ENCODE measurements at regions not wholly inside any gene's neighbourhood (a gene's known extent, or its start where the extent isn't known, plus 50 kb on each side); places are given as distances from the start of the nearest gene placed in this dataset.

DNA sequence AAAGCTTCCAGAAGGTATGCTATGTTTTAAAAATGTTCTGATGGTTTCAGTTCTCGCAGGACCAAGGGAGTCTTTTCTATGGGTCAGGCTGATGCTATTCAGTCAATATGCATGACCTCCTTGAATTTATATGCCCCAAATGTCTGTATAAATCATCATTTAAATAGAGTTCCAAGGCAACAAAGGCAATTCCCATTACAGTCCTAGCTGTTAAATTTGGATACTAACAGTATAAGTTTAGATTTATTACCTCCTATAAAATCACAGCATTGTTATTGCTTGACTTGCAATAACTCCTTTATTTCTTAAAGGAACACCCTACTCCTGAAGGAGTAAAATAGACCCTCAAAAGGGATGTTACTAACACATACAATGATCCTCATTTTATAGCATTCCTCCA, 387.7 kb upstream of the CHD1 start:
- no peak for TF ChIP-seq EZH2 (IDR thresholded peaks at IDR 0.05; ENCODE audit: borderline replicate concordance, low read depth, low read length, severe bottlenecking)
- TF ChIP-seq, protein P1, sequence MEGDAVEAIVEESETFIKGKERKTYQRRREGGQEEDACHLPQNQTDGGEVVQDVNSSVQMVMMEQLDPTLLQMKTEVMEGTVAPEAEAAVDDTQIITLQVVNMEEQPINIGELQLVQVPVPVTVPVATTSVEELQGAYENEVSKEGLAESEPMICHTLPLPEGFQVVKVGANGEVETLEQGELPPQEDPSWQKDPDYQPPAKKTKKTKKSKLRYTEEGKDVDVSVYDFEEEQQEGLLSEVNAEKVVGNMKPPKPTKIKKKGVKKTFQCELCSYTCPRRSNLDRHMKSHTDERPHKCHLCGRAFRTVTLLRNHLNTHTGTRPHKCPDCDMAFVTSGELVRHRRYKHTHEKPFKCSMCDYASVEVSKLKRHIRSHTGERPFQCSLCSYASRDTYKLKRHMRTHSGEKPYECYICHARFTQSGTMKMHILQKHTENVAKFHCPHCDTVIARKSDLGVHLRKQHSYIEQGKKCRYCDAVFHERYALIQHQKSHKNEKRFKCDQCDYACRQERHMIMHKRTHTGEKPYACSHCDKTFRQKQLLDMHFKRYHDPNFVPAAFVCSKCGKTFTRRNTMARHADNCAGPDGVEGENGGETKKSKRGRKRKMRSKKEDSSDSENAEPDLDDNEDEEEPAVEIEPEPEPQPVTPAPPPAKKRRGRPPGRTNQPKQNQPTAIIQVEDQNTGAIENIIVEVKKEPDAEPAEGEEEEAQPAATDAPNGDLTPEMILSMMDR (IDR thresholded peaks at IDR 0.05; ENCODE audit: borderline replicate concordance, extremely low read depth, low read length, poor library complexity, severe bottlenecking): no peak
- ATAC-seq (ENCODE audit: insufficient read depth, low read depth) (no peak), DNase-seq (no peak)
- Histone ChIP-seq H3K27ac (ENCODE audit: low read length) (no peak overlapping the region), H3K9ac (ENCODE audit: low read depth, low read length) (no peak overlapping the region), H3K9me3 (ENCODE audit: insufficient read depth, low read length, severe bottlenecking) (no peaks in the 10 kb centered on the region), H4K20me1 (ENCODE audit: insufficient read depth, low read length) (no peaks in the 10 kb centered on the region), H3K4me3 (ENCODE audit: low read depth in 1 of 2, low read length in 2 of 2) (no peak overlapping the region), H3K79me2 (ENCODE audit: insufficient read depth, low read length) (no peaks in the 10 kb centered on the region), H3K4me1 (ENCODE audit: insufficient read depth, low read length) (no peaks in the 10 kb centered on the region), H2AFZ (ENCODE audit: low read depth, low read length) (no peak overlapping the region), H3K27me3 (ENCODE audit: insufficient read depth, low read length, poor library complexity) (no peaks in the 10 kb centered on the region), H3K4me2 (ENCODE audit: insufficient read depth, low read length) (no peak overlapping the region), H3K36me3 (ENCODE audit: insufficient read depth, low read length) (no peaks in the 10 kb centered on the region)

- H3K27me3 ChIP-seq (ENCODE audit: insufficient read depth, low read length, poor library complexity): no peaks in the 10 kb centered on the region
- no peak overlapping the region for H2AFZ ChIP-seq (ENCODE audit: low read depth, low read length)
- H3K4me3 ChIP-seq (ENCODE audit: low read depth in 1 of 2, low read length in 2 of 2): no peak overlapping the region
- no peaks in the 10 kb centered on the region for H4K20me1 ChIP-seq (ENCODE audit: insufficient read depth, low read length)
- H3K27ac ChIP-seq (ENCODE audit: low read length): no peak overlapping the region
- TF ChIP-seq, protein P1 (IDR thresholded peaks at IDR 0.05; ENCODE audit: borderline replicate concordance, extremely low read depth, low read length, poor library complexity, severe bottlenecking): no peak
- no peak for TF ChIP-seq EZH2 (IDR thresholded peaks at IDR 0.05; ENCODE audit: borderline replicate concordance, low read depth, low read length, severe bottlenecking)
- H3K4me1 ChIP-seq (ENCODE audit: insufficient read depth, low read length): no peaks in the 10 kb centered on the region
- DNase-seq (no peak), ATAC-seq (ENCODE audit: insufficient read depth, low read depth) (no peak)
- no peaks in the 10 kb centered on the region for H3K9me3 ChIP-seq (ENCODE audit: insufficient read depth, low read length, severe bottlenecking)
- no peaks in the 10 kb centered on the region for H3K36me3 ChIP-seq (ENCODE audit: insufficient read depth, low read length)
- no peak overlapping the region for H3K4me2 ChIP-seq (ENCODE audit: insufficient read depth, low read length)
- no peak overlapping the region for H3K9ac ChIP-seq (ENCODE audit: low read depth, low read length)
- no peaks in the 10 kb centered on the region for H3K79me2 ChIP-seq (ENCODE audit: insufficient read depth, low read length)
These were observed 386.8 kb upstream of the CHD1 start for GRCh38 chr5:99315413-99316183.

DNA sequence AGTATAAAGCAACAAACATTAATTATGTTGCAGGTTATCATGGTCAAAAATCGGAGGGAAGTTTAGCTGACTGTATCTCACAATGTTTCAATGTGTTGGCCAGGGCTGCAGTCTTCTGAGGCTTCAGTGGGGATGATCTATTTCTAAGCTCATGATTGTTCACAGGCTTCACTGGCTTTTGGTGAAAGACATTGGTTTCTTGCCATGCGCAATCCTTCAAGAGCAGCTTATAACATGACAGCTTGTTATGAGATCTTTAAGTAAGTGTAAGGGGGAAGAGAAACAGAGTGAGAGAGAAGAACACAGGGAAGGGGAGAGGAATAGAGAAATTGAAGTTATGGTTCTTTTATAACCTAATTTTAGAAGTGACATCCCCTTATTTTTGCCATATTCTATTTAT, 385.9 kb upstream of the CHD1 start:
- ATAC-seq (ENCODE audit: insufficient read depth, low read depth): no peak
- no peak overlapping the region for H3K27ac ChIP-seq (ENCODE audit: low read length)

More for the DNA sequence above, 385.9 kb upstream of the CHD1 start:
- H3K9me3 ChIP-seq (ENCODE audit: insufficient read depth, low read length, severe bottlenecking): no peaks in the 10 kb centered on the region
- H3K36me3 ChIP-seq (ENCODE audit: insufficient read depth, low read length): no peaks in the 10 kb centered on the region
- no peaks in the 10 kb centered on the region for H3K4me1 ChIP-seq (ENCODE audit: insufficient read depth, low read length)
- H3K79me2 ChIP-seq (ENCODE audit: insufficient read depth, low read length): no peaks in the 10 kb centered on the region
- no peak for DNase-seq
- no peaks in the 10 kb centered on the region for H3K27me3 ChIP-seq (ENCODE audit: insufficient read depth, low read length, poor library complexity)
- no peak overlapping the region for H3K4me2 ChIP-seq (ENCODE audit: insufficient read depth, low read length)
- TF ChIP-seq, protein P1 (IDR thresholded peaks at IDR 0.05; ENCODE audit: borderline replicate concordance, extremely low read depth, low read length, poor library complexity, severe bottlenecking): no peak
- TF ChIP-seq EZH2 (IDR thresholded peaks at IDR 0.05; ENCODE audit: borderline replicate concordance, low read depth, low read length, severe bottlenecking): no peak
- H3K9ac ChIP-seq (ENCODE audit: low read depth, low read length): no peak overlapping the region
- H4K20me1 ChIP-seq (ENCODE audit: insufficient read depth, low read length): no peaks in the 10 kb centered on the region
- no peak overlapping the region for H3K4me3 ChIP-seq (ENCODE audit: low read depth in 1 of 2, low read length in 2 of 2)
- H2AFZ ChIP-seq (ENCODE audit: low read depth, low read length): no peak overlapping the region
